ENCODE measurements at regions not wholly inside any gene's neighbourhood (a gene's known extent, or its start where the extent isn't known, plus 50 kb on each side); places are given as distances from the start of the nearest gene placed in this dataset.

- H2BK12ac ChIP-seq (ENCODE audit: low read length in 2 of 2): no peak overlapping the region
- H3K23ac ChIP-seq (ENCODE audit: low read length in 2 of 2): no peak overlapping the region
- no peak overlapping the region for H4K91ac ChIP-seq (ENCODE audit: low read length)
- no peaks in the 10 kb centered on the region for H3K9me3 ChIP-seq (ENCODE audit: control insufficient read depth, low read length)
- no peak overlapping the region for H2BK15ac ChIP-seq (ENCODE audit: low read depth, poor library complexity, severe bottlenecking)
- no peak overlapping the region for H2AFZ ChIP-seq (ENCODE audit: low read depth, low read length)
- no peaks in the 10 kb centered on the region for H3K79me1 ChIP-seq (replicated peaks; ENCODE audit: low read length, poor library complexity, severe bottlenecking)
- no peak overlapping the region for H3K4me3 ChIP-seq (ENCODE audit: insufficient read depth in 1 of 2, low read depth in 1 of 2, low read length in 2 of 2)
- WGBS: no CpG with 5 or more reads among the region's 1 CpG
- H3K4ac ChIP-seq (ENCODE audit: low read depth in 1 of 2, low read length in 2 of 2): no peak overlapping the region
- H3K14ac ChIP-seq (ENCODE audit: low read length in 2 of 2): no peak overlapping the region
- H3K9ac ChIP-seq (ENCODE audit: low read length): no peak overlapping the region
- no peak overlapping the region for H3K27ac ChIP-seq (ENCODE audit: low read length, poor library complexity, severe bottlenecking)
- no peaks in the 10 kb centered on the region for H3K36me3 ChIP-seq (ENCODE audit: control insufficient read depth in 1 of 2, insufficient read depth in 2 of 2, low read depth in 1 of 2, low read length in 2 of 2)
- no peak overlapping the region for H3K18ac ChIP-seq (ENCODE audit: low read depth in 1 of 2, low read length in 2 of 2)
- no peaks in the 10 kb centered on the region for H3K27me3 ChIP-seq (ENCODE audit: control insufficient read depth in 1 of 2, insufficient read depth in 1 of 2, low read length in 2 of 2)
- H2BK120ac ChIP-seq (ENCODE audit: low read depth, low read length): no peak overlapping the region
- H3K4me2 ChIP-seq (ENCODE audit: low read length, poor library complexity, severe bottlenecking): no peak overlapping the region
- no peak overlapping the region for H2AK5ac ChIP-seq (ENCODE audit: low read length, severe bottlenecking)
- no peaks in the 10 kb centered on the region for H3K4me1 ChIP-seq (ENCODE audit: control insufficient read depth, insufficient read depth, low read depth, low read length)
- no peak overlapping the region for H4K8ac ChIP-seq (ENCODE audit: low read length)
- H2BK5ac ChIP-seq (ENCODE audit: low read depth, low read length, poor library complexity, severe bottlenecking): no peak overlapping the region
- DNase-seq: peak; percentile 27
These were observed 105.3 kb downstream of the RGS2 start for GRCh38 chr1:192914092-192914491.

DNA sequence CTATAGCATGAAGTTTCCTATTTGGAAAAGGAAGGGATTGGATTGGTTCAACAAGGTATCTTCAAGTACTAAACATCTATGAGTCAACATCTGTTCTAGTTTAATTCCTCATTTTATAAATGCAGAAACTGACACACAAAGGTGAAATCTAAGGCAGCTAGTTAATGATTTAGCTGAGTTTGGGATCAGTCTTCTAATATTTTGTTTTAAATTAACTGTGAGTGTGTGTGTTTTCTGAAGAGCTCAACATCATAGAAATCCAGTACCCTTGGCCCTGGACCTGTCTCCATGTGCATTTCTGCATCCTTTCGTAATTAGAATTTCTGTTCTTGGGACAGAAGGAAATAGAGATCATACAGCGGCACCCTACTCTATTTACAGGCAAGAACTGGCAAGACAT is 105.9 kb downstream of the RGS2 start:
- no peak overlapping the region for H4K91ac ChIP-seq (ENCODE audit: low read length)
- no peaks in the 10 kb centered on the region for H3K4me1 ChIP-seq (ENCODE audit: control insufficient read depth, insufficient read depth, low read depth, low read length)
- H4K8ac ChIP-seq (ENCODE audit: low read length): no peak overlapping the region
- no peak overlapping the region for H3K4me2 ChIP-seq (ENCODE audit: low read length, poor library complexity, severe bottlenecking)
- H2BK5ac ChIP-seq (ENCODE audit: low read depth, low read length, poor library complexity, severe bottlenecking): no peak overlapping the region
- DNase-seq: no peak
- H2BK15ac ChIP-seq (ENCODE audit: low read depth, poor library complexity, severe bottlenecking): no peak overlapping the region
- H3K9me3 ChIP-seq (ENCODE audit: control insufficient read depth, low read length): no peaks in the 10 kb centered on the region
- no peak overlapping the region for H2AFZ ChIP-seq (ENCODE audit: low read depth, low read length)
- no peak overlapping the region for H3K14ac ChIP-seq (ENCODE audit: low read length in 2 of 2)
- H3K27me3 ChIP-seq (ENCODE audit: control insufficient read depth in 1 of 2, insufficient read depth in 1 of 2, low read length in 2 of 2): no peaks in the 10 kb centered on the region
- 100% methylated on average over 2 of the region's 2 CpGs for WGBS
- no peak overlapping the region for H3K23ac ChIP-seq (ENCODE audit: low read length in 2 of 2)
- no peak overlapping the region for H3K4ac ChIP-seq (ENCODE audit: low read depth in 1 of 2, low read length in 2 of 2)
- no peak overlapping the region for H3K18ac ChIP-seq (ENCODE audit: low read depth in 1 of 2, low read length in 2 of 2)
- H3K36me3 ChIP-seq (ENCODE audit: control insufficient read depth in 1 of 2, insufficient read depth in 2 of 2, low read depth in 1 of 2, low read length in 2 of 2): no peaks in the 10 kb centered on the region
- no peak overlapping the region for H3K9ac ChIP-seq (ENCODE audit: low read length)
- no peak overlapping the region for H3K4me3 ChIP-seq (ENCODE audit: insufficient read depth in 1 of 2, low read depth in 1 of 2, low read length in 2 of 2)
- H3K79me1 ChIP-seq (replicated peaks; ENCODE audit: low read length, poor library complexity, severe bottlenecking): no peaks in the 10 kb centered on the region
- no peak overlapping the region for H3K27ac ChIP-seq (ENCODE audit: low read length, poor library complexity, severe bottlenecking)
- no peak overlapping the region for H2AK5ac ChIP-seq (ENCODE audit: low read length, severe bottlenecking)
- H2BK12ac ChIP-seq (ENCODE audit: low read length in 2 of 2): no peak overlapping the region
- H2BK120ac ChIP-seq (ENCODE audit: low read depth, low read length): no peak overlapping the region

GRCh38 chr1:192916021-192916420 is 107.2 kb downstream of the RGS2 start:
- Histone ChIP-seq H2BK15ac (ENCODE audit: low read depth, poor library complexity, severe bottlenecking) (no peak overlapping the region), H3K4ac (ENCODE audit: low read depth in 1 of 2, low read length in 2 of 2) (no peak overlapping the region), H3K4me2 (ENCODE audit: low read length, poor library complexity, severe bottlenecking) (no peak overlapping the region), H2BK120ac (ENCODE audit: low read depth, low read length) (no peak overlapping the region), H2BK5ac (ENCODE audit: low read depth, low read length, poor library complexity, severe bottlenecking) (no peak overlapping the region), H3K9me3 (ENCODE audit: control insufficient read depth, low read length) (no peaks in the 10 kb centered on the region), H2AK5ac (ENCODE audit: low read length, severe bottlenecking) (no peak overlapping the region), H3K27ac (ENCODE audit: low read length, poor library complexity, severe bottlenecking) (no peak overlapping the region), H3K79me1 (replicated peaks; ENCODE audit: low read length, poor library complexity, severe bottlenecking) (no peaks in the 10 kb centered on the region), H3K4me1 (ENCODE audit: control insufficient read depth, insufficient read depth, low read depth, low read length) (no peaks in the 10 kb centered on the region), H2AFZ (ENCODE audit: low read depth, low read length) (no peak overlapping the region), H3K23ac (ENCODE audit: low read length in 2 of 2) (no peak overlapping the region), H3K4me3 (ENCODE audit: insufficient read depth in 1 of 2, low read depth in 1 of 2, low read length in 2 of 2) (no peak overlapping the region), H3K36me3 (ENCODE audit: control insufficient read depth in 1 of 2, insufficient read depth in 2 of 2, low read depth in 1 of 2, low read length in 2 of 2) (no peaks in the 10 kb centered on the region), H4K8ac (ENCODE audit: low read length) (no peak overlapping the region), H3K27me3 (ENCODE audit: control insufficient read depth in 1 of 2, insufficient read depth in 1 of 2, low read length in 2 of 2) (no peaks in the 10 kb centered on the region), H3K18ac (ENCODE audit: low read depth in 1 of 2, low read length in 2 of 2) (no peak overlapping the region), H3K14ac (ENCODE audit: low read length in 2 of 2) (no peak overlapping the region), H4K91ac (ENCODE audit: low read length) (no peak overlapping the region), H2BK12ac (ENCODE audit: low read length in 2 of 2) (no peak overlapping the region), H3K9ac (ENCODE audit: low read length) (no peak overlapping the region)
- DNase-seq: no peak
- no CpG with 5 or more reads among the region's 1 CpG for WGBS

- no peak overlapping the region for H3K18ac ChIP-seq (ENCODE audit: low read depth in 1 of 2, low read length in 2 of 2)
- H3K4me1 ChIP-seq (ENCODE audit: control insufficient read depth, insufficient read depth, low read depth, low read length): no peaks in the 10 kb centered on the region
- no peaks in the 10 kb centered on the region for H3K9me3 ChIP-seq (ENCODE audit: control insufficient read depth, low read length)
- no peak overlapping the region for H3K4ac ChIP-seq (ENCODE audit: low read depth in 1 of 2, low read length in 2 of 2)
- 92% methylated on average over 1 of the region's 1 CpG for WGBS
- no peak overlapping the region for H3K9ac ChIP-seq (ENCODE audit: low read length)
- no peak overlapping the region for H2BK15ac ChIP-seq (ENCODE audit: low read depth, poor library complexity, severe bottlenecking)
- no peak overlapping the region for H3K23ac ChIP-seq (ENCODE audit: low read length in 2 of 2)
- no peaks in the 10 kb centered on the region for H3K27me3 ChIP-seq (ENCODE audit: control insufficient read depth in 1 of 2, insufficient read depth in 1 of 2, low read length in 2 of 2)
- H3K4me3 ChIP-seq (ENCODE audit: insufficient read depth in 1 of 2, low read depth in 1 of 2, low read length in 2 of 2): no peak overlapping the region
- no peak overlapping the region for H3K27ac ChIP-seq (ENCODE audit: low read length, poor library complexity, severe bottlenecking)
- H3K79me1 ChIP-seq (replicated peaks; ENCODE audit: low read length, poor library complexity, severe bottlenecking): no peaks in the 10 kb centered on the region
- H2AFZ ChIP-seq (ENCODE audit: low read depth, low read length): no peak overlapping the region
- H2BK12ac ChIP-seq (ENCODE audit: low read length in 2 of 2): no peak overlapping the region
- H4K91ac ChIP-seq (ENCODE audit: low read length): no peak overlapping the region
- H2BK5ac ChIP-seq (ENCODE audit: low read depth, low read length, poor library complexity, severe bottlenecking): no peak overlapping the region
- H3K36me3 ChIP-seq (ENCODE audit: control insufficient read depth in 1 of 2, insufficient read depth in 2 of 2, low read depth in 1 of 2, low read length in 2 of 2): no peaks in the 10 kb centered on the region
- no peak overlapping the region for H4K8ac ChIP-seq (ENCODE audit: low read length)
- H2BK120ac ChIP-seq (ENCODE audit: low read depth, low read length): no peak overlapping the region
- no peak overlapping the region for H3K14ac ChIP-seq (ENCODE audit: low read length in 2 of 2)
- H3K4me2 ChIP-seq (ENCODE audit: low read length, poor library complexity, severe bottlenecking): no peak overlapping the region
- DNase-seq: no peak
- H2AK5ac ChIP-seq (ENCODE audit: low read length, severe bottlenecking): no peak overlapping the region
These were observed 109.4 kb downstream of the RGS2 start for GRCh38 chr1:192918259-192918658.

Measured in mesenchymal stem cell (in vitro differentiated cells and primary cell).